ENCODE measurements at regions not wholly inside any gene's neighbourhood (a gene's known extent, or its start where the extent isn't known, plus 50 kb on each side); places are given as distances from the start of the nearest gene placed in this dataset.

DNA sequence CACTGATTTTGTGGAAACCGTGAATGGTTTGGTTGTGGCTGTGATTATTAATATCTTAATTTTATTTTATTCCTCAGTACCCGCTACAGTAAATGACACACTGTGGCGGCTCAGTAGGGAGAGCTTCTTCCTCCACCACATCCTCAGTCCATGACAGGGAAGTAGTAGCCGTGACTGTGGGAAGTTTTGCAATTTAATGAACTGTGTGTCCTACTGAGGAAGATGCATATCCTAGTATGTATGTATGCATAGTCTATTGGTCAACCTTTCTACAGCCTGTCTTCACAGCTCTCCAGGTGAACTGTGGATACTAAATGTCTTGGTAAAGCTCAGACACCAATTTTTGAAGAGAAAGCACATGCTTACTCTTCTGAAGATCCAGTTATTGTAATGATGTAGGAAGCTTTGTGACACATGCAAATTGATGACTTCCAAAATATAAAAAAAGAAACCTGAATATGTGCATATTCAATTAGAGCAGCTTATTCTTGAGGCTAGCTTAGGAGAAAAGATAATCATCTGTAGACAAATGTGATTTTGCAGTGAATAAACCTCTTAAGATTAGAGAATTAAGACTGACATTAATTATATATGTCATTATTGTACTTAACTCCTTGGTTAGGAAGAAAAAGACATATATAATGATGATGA, 384.3 kb upstream of the CNTNAP5 start:
- H3K36me3 ChIP-seq (ENCODE audit: insufficient read depth, low read length): no peaks in the 10 kb centered on the region

DNA sequence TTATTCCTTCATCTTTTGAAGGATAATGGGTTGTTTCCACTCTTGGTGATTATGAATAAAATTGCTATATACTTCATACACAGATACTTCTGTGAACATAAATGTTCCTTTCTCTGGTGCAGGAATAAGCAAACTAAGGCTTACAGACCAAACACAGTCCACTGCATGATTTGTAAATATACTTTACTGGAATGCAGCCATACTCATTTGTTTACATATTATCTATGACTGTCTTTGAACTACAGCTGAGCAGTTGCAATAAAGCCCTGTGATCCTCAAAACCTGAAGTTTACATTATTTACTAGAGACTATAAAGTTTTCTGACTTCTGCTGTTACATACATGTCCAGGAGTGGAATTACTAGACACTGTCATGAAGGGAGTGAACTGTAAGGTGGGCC, 381.0 kb upstream of the CNTNAP5 start:
- TF ChIP-seq, protein P1, sequence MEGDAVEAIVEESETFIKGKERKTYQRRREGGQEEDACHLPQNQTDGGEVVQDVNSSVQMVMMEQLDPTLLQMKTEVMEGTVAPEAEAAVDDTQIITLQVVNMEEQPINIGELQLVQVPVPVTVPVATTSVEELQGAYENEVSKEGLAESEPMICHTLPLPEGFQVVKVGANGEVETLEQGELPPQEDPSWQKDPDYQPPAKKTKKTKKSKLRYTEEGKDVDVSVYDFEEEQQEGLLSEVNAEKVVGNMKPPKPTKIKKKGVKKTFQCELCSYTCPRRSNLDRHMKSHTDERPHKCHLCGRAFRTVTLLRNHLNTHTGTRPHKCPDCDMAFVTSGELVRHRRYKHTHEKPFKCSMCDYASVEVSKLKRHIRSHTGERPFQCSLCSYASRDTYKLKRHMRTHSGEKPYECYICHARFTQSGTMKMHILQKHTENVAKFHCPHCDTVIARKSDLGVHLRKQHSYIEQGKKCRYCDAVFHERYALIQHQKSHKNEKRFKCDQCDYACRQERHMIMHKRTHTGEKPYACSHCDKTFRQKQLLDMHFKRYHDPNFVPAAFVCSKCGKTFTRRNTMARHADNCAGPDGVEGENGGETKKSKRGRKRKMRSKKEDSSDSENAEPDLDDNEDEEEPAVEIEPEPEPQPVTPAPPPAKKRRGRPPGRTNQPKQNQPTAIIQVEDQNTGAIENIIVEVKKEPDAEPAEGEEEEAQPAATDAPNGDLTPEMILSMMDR (IDR thresholded peaks at IDR 0.05): no peak
- Mint-ChIP-seq H3K9me3 (peaks cover 12% of the 10 kb centered on the region), H3K4me3 (no peak overlapping the region), H3K4me1 (ENCODE audit: low read depth) (no peaks in the 10 kb centered on the region), H3K36me3 (ENCODE audit: low read depth) (no peaks in the 10 kb centered on the region), H3K27ac (no peak overlapping the region), H3K27me3 (no peaks in the 10 kb centered on the region)
- Histone ChIP-seq H3K27ac (ENCODE audit: low read depth in 1 of 2, low read length in 2 of 2) (no peak overlapping the region), H3K4me3 (ENCODE audit: low read length) (no peak overlapping the region), H3K4me1 (ENCODE audit: insufficient read depth, low read length) (no peaks in the 10 kb centered on the region), H3K36me3 (ENCODE audit: insufficient read depth, low read length) (no peaks in the 10 kb centered on the region), H3K9me3 (ENCODE audit: control insufficient read depth in 1 of 2, insufficient read depth in 1 of 2, low read length in 2 of 2) (no peaks in the 10 kb centered on the region), H3K27me3 (ENCODE audit: control insufficient read depth in 1 of 2, insufficient read depth in 2 of 2, low read length in 2 of 2) (no peaks in the 10 kb centered on the region)
- ChIA-PET POLR2A (no interaction called here), CTCF (no interaction called here)
- ATAC-seq (ENCODE audit: poor library complexity) (no peak), DNase-seq (no peak)
- intact Hi-C loops (cut with DNase I, micrococcal nuclease): no loop called here

More for the DNA sequence above, 384.3 kb upstream of the CNTNAP5 start:
- Mint-ChIP-seq H3K4me1 (ENCODE audit: low read depth) (no peaks in the 10 kb centered on the region), H3K4me3 (no peak overlapping the region), H3K27ac (no peak overlapping the region), H3K27me3 (no peaks in the 10 kb centered on the region), H3K9me3 (peaks cover 14% of the 10 kb centered on the region), H3K36me3 (ENCODE audit: low read depth) (no peaks in the 10 kb centered on the region)
- Histone ChIP-seq H3K27ac (ENCODE audit: low read depth in 1 of 2, low read length in 2 of 2) (no peak overlapping the region), H3K9me3 (ENCODE audit: control insufficient read depth in 1 of 2, insufficient read depth in 1 of 2, low read length in 2 of 2) (no peaks in the 10 kb centered on the region), H3K27me3 (ENCODE audit: control insufficient read depth in 1 of 2, insufficient read depth in 2 of 2, low read length in 2 of 2) (no peaks in the 10 kb centered on the region), H3K4me1 (ENCODE audit: insufficient read depth, low read length) (no peaks in the 10 kb centered on the region), H3K4me3 (ENCODE audit: low read length) (no peak overlapping the region)
- intact Hi-C loops (cut with DNase I, micrococcal nuclease): no loop called here
- ChIA-PET POLR2A (no interaction called here), CTCF (no interaction called here)
- ATAC-seq (ENCODE audit: poor library complexity) (no peak), DNase-seq (no peak)
- TF ChIP-seq, protein P1 (IDR thresholded peaks at IDR 0.05): no peak

- DNase-seq (no peak), ATAC-seq (ENCODE audit: poor library complexity) (no peak)
- TF ChIP-seq, protein P1 (IDR thresholded peaks at IDR 0.05): no peak
- H3K27me3 ChIP-seq (ENCODE audit: control insufficient read depth in 1 of 2, insufficient read depth in 2 of 2, low read length in 2 of 2): no peaks in the 10 kb centered on the region
- H3K4me1 ChIP-seq (ENCODE audit: insufficient read depth, low read length): no peaks in the 10 kb centered on the region
- intact Hi-C loops (cut with DNase I, micrococcal nuclease): no loop called here
- H3K9me3 ChIP-seq (ENCODE audit: control insufficient read depth in 1 of 2, insufficient read depth in 1 of 2, low read length in 2 of 2): no peaks in the 10 kb centered on the region
- peaks cover 6% of the 10 kb centered on the region for H3K9me3 Mint-ChIP-seq
- CTCF ChIA-PET: no interaction called here
- H3K4me3 ChIP-seq (ENCODE audit: low read length): no peak overlapping the region
- no peak overlapping the region for H3K27ac ChIP-seq (ENCODE audit: low read depth in 1 of 2, low read length in 2 of 2)
- no peaks in the 10 kb centered on the region for H3K27me3 Mint-ChIP-seq
- no peak overlapping the region for H3K4me3 Mint-ChIP-seq
- no peaks in the 10 kb centered on the region for H3K36me3 ChIP-seq (ENCODE audit: insufficient read depth, low read length)
- no peaks in the 10 kb centered on the region for H3K4me1 Mint-ChIP-seq (ENCODE audit: low read depth)
- H3K27ac Mint-ChIP-seq: no peak overlapping the region
- H3K36me3 Mint-ChIP-seq (ENCODE audit: low read depth): no peaks in the 10 kb centered on the region
- POLR2A ChIA-PET: no interaction called here
Measured at GRCh38 chr2:123648016-123648415, 377.1 kb upstream of the CNTNAP5 start.
